ENCODE measurements at regions not wholly inside any gene's neighbourhood (a gene's known extent, or its start where the extent isn't known, plus 50 kb on each side); places are given as distances from the start of the nearest gene placed in this dataset.

DNA sequence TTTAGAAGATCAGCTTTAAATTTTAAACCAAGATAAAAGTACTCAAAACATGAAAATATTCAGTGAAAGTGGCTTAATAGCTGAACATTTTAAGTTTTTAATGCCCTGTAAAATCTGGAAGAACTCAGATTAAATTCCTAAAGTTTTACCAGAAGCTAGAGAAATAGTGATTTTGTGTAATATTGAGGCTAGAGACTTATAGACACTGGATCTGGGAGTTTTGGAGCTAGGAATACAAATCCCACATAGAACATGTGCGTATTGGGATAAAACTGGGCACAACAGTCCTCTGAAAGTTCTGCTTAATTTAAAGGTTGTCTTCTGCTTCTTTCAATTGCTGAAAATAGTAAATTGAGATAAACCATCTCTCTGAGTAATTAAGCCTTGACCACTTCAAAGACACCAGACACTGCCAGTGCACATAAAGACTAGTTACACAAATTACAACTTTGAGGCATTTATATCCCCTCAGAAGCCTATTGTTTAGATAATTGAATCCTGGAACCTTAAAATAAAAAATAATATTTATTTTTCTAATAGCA is 1382.5 kb downstream of the OTOL1 start:
- Histone ChIP-seq H3K27ac (ENCODE audit: poor library complexity, severe bottlenecking) (no peak overlapping the region), H3K9me3 (ENCODE audit: severe bottlenecking) (no peaks in the 10 kb centered on the region), H3K36me3 (ENCODE audit: low read depth) (no peaks in the 10 kb centered on the region), H3K27me3 (ENCODE audit: insufficient read depth, poor library complexity, severe bottlenecking) (no peaks in the 10 kb centered on the region), H3K4me1 (ENCODE audit: insufficient read depth, poor library complexity, severe bottlenecking) (no peaks in the 10 kb centered on the region), H3K4me3 (ENCODE audit: severe bottlenecking) (no peak overlapping the region)
- DNase-seq (ENCODE audit: low spot score) (no peak), ATAC-seq (ENCODE audit: low read depth) (no peak)
- TF ChIP-seq, protein P1, sequence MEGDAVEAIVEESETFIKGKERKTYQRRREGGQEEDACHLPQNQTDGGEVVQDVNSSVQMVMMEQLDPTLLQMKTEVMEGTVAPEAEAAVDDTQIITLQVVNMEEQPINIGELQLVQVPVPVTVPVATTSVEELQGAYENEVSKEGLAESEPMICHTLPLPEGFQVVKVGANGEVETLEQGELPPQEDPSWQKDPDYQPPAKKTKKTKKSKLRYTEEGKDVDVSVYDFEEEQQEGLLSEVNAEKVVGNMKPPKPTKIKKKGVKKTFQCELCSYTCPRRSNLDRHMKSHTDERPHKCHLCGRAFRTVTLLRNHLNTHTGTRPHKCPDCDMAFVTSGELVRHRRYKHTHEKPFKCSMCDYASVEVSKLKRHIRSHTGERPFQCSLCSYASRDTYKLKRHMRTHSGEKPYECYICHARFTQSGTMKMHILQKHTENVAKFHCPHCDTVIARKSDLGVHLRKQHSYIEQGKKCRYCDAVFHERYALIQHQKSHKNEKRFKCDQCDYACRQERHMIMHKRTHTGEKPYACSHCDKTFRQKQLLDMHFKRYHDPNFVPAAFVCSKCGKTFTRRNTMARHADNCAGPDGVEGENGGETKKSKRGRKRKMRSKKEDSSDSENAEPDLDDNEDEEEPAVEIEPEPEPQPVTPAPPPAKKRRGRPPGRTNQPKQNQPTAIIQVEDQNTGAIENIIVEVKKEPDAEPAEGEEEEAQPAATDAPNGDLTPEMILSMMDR (IDR thresholded peaks at IDR 0.05; ENCODE audit: poor library complexity, severe bottlenecking), result no peak

DNA sequence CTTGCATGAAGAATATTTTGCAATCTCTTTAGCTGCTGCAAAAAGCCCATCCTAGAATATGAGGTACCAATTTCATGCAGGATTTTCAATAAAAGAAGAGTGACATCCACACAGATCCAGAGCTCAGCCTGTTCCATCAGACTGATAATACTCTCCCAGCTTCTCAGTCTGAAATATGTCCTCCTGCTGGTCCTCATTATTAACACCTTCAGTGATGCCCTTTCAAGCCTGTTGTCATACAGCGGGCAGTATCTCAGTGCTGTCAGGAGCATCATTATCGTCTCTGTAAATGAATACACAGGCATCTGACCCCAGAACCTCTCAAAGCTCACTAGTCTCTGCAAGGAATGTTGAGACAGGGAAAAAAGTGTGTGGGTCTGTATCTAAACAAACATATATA is 1387.8 kb downstream of the OTOL1 start:
- no peaks in the 10 kb centered on the region for H3K36me3 ChIP-seq (ENCODE audit: low read depth)
- H3K27ac ChIP-seq (ENCODE audit: poor library complexity, severe bottlenecking), result no peak overlapping the region
- TF ChIP-seq, protein P1 (IDR thresholded peaks at IDR 0.05; ENCODE audit: poor library complexity, severe bottlenecking), result no peak
- DNase-seq (ENCODE audit: low spot score) (no peak), ATAC-seq (ENCODE audit: low read depth) (no peak)
- H3K4me1 ChIP-seq (ENCODE audit: insufficient read depth, poor library complexity, severe bottlenecking), result no peaks in the 10 kb centered on the region
- no peaks in the 10 kb centered on the region for H3K9me3 ChIP-seq (ENCODE audit: severe bottlenecking)
- H3K4me3 ChIP-seq (ENCODE audit: severe bottlenecking), result no peak overlapping the region
- no peaks in the 10 kb centered on the region for H3K27me3 ChIP-seq (ENCODE audit: insufficient read depth, poor library complexity, severe bottlenecking)

DNA sequence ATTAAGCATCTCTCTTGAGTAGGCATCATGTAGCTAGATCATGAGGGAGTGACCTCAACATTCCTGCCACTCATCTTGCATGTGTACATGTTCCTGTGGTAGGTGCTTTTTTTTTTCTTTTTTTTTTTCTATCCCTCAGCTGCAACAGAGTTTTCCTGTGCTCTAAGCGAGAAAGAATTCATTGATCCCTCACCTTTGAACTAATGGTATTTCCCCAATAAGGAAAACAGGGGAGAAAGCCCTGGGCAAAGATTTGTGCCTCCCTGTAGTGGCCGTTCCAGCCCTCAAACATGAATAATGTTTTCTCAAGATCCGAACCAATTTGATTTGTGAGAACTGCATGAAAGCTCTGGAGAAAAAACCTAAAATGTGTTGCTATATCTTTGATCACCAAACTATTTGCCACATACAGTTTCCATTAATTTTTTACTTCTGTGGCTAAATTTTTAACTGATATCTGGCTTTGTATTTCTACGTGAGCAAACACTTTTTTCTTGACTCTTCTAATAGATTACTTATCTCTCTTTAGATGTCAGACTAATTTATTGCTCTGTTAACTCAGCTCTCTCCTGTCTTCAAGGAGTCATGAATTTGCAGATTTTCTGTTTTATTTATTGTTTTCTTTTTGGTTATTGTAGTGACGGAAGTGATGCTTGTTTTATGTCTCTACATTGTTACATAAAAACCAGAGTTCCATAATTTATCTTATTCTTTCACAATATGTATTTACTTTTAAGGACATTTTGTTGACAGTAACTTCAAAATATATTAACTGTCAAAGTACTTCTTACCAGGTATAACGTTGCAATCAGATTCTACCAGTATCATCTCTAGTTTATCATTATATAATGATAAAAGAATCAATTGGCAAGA is 1396.5 kb downstream of the OTOL1 start:
- Histone ChIP-seq H3K27me3 (ENCODE audit: insufficient read depth, poor library complexity, severe bottlenecking) (no peaks in the 10 kb centered on the region), H3K36me3 (ENCODE audit: low read depth) (no peaks in the 10 kb centered on the region), H3K27ac (ENCODE audit: poor library complexity, severe bottlenecking) (no peak overlapping the region), H3K4me1 (ENCODE audit: insufficient read depth, poor library complexity, severe bottlenecking) (no peaks in the 10 kb centered on the region), H3K4me3 (ENCODE audit: severe bottlenecking) (no peak overlapping the region), H3K9me3 (ENCODE audit: severe bottlenecking) (no peaks in the 10 kb centered on the region)
- DNase-seq (ENCODE audit: low spot score), result no peak
- no peak for ATAC-seq (ENCODE audit: low read depth)
- TF ChIP-seq, protein P1 (IDR thresholded peaks at IDR 0.05; ENCODE audit: poor library complexity, severe bottlenecking), result no peak

DNA sequence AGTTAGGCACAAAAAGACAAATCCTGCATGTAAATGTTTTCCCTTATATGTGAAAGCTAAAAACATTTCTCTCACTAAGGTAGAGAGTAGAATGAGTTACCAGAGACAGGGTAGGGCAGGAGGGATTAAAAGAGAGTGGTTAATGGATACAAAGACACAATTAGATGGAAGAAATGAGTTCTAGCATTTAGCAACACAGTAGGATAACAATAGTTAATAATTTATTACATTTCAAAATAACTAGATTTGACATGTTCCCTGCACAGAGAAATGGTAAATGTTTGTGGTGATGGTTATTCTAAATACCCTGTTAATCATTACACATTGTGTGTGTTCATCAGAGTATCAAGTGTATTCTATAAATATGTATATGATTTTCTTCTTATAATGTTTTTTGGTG is 1400.7 kb downstream of the OTOL1 start:
- ATAC-seq (ENCODE audit: low read depth), result no peak
- TF ChIP-seq, protein P1 (IDR thresholded peaks at IDR 0.05; ENCODE audit: poor library complexity, severe bottlenecking), result no peak
- H3K9me3 ChIP-seq (ENCODE audit: severe bottlenecking), result no peaks in the 10 kb centered on the region
- no peak overlapping the region for H3K27ac ChIP-seq (ENCODE audit: poor library complexity, severe bottlenecking)
- DNase-seq (ENCODE audit: low spot score), result no peak
- H3K27me3 ChIP-seq (ENCODE audit: insufficient read depth, poor library complexity, severe bottlenecking), result no peaks in the 10 kb centered on the region
- H3K4me3 ChIP-seq (ENCODE audit: severe bottlenecking), result no peak overlapping the region
- H3K4me1 ChIP-seq (ENCODE audit: insufficient read depth, poor library complexity, severe bottlenecking), result no peaks in the 10 kb centered on the region
- no peaks in the 10 kb centered on the region for H3K36me3 ChIP-seq (ENCODE audit: low read depth)

DNA sequence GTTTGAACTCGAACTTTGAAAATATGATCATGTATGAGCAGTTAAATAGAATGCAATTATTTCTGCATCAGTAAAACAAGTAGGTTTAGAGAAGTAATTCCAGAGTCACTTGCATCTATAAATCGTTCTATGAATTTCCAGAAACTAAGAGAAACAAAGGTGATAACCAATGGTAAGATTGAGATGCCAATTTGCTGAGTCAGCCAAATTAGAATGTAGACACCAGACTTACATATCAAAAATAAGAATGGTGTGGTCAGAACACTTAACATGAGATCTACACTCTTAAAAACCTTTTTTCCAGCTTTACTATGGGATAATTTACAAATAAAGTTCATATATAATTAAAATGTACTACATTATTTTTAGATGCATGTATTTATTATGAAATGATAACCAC is 1435.9 kb downstream of the OTOL1 start:
- no peaks in the 10 kb centered on the region for H3K36me3 ChIP-seq (ENCODE audit: low read depth)
- no peak overlapping the region for H3K4me3 ChIP-seq (ENCODE audit: severe bottlenecking)
- DNase-seq (ENCODE audit: low spot score), result no peak
- TF ChIP-seq, protein P1 (IDR thresholded peaks at IDR 0.05; ENCODE audit: poor library complexity, severe bottlenecking), result no peak
- no peaks in the 10 kb centered on the region for H3K4me1 ChIP-seq (ENCODE audit: insufficient read depth, poor library complexity, severe bottlenecking)
- H3K27me3 ChIP-seq (ENCODE audit: insufficient read depth, poor library complexity, severe bottlenecking), result peaks cover 6% of the 10 kb centered on the region
- no peak for ATAC-seq (ENCODE audit: low read depth)
- H3K9me3 ChIP-seq (ENCODE audit: severe bottlenecking), result no peaks in the 10 kb centered on the region
- H3K27ac ChIP-seq (ENCODE audit: poor library complexity, severe bottlenecking), result no peak overlapping the region

Measured in RWPE2 (cell line).